Body of pancreas (tissue), 4 donors: ENCODE measurements at regions not wholly inside any gene's neighbourhood (a gene's known extent, or its start where the extent isn't known, plus 50 kb on each side); places are given as distances from the start of the nearest gene placed in this dataset.

Experiments used
- CTCF ChIP-seq, 7 experiments: fragments of 450-650 bp in 4 of 7; fragments of 200-600 bp in 3 of 7; sonication (generic) in 3 of 7; IDR thresholded peaks; one replicate each; pipeline ENCODE4 v1.5.1; 2016 to 2019; ENCODE audit warnings: antibody characterized with exemption in 7 of 7
- POLR2A ChIP-seq, 3 donors: fragments of 450-650 bp; IDR thresholded peaks; one replicate each; pipeline ENCODE4 v1.6.1; 2016; ENCODE audit warnings: antibody characterized with exemption in 3 of 3, mild to moderate bottlenecking in 2 of 3

GRCh38 chr12:94815958-94816357, 165.6 kb upstream of the TMCC3 start:
- TF ChIP-seq POLR2A (IDR thresholded peaks at IDR 0.05) (no peak), CTCF (IDR thresholded peaks at IDR 0.05) (no peak)
